ENCODE measurements at regions not wholly inside any gene's neighbourhood (a gene's known extent, or its start where the extent isn't known, plus 50 kb on each side); places are given as distances from the start of the nearest gene placed in this dataset.

DNA sequence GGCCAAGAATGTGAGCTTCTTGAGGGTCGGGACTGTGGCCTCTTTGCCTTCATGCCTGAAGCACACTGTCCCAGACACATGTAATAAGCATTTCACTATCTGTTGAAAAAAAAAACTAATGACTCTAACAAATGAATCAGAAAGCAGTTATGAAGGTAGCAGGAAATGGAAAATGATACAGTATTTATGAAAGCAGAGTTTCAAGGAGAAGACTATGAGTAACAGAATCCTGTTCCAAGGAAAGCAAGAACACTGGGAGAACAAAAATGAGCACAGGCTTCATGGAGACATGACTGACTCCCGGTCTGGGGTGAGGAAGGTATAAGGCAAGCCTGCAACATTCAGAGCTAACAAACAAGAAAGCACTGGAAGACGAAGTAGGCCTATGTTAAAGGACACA, 190.8 kb downstream of the RNF152 start:
- TF ChIP-seq GATA3 (IDR thresholded peaks at IDR 0.05; ENCODE audit: low read depth, low read length) (no peak), GATA2 (IDR thresholded peaks at IDR 0.05; ENCODE audit: low read depth, low read length) (no peak)
